Gastroesophageal sphincter (tissue), 4 donors: ENCODE measurements at regions not wholly inside any gene's neighbourhood (a gene's known extent, or its start where the extent isn't known, plus 50 kb on each side); places are given as distances from the start of the nearest gene placed in this dataset.
"Not testable (repeated sequence)": the region's sequence is repeated elsewhere in the genome, so short reads cannot be mapped to it uniquely, and the experiment has no call there.

ENCODE experiments used
- ATAC-seq: fragments of 150-250 bp; one replicate; pipeline ENCODE4 v1.9.1; 2016; ENCODE audit warnings: mild to moderate bottlenecking, moderate library complexity
- H3K27ac ChIP-seq, 4 donors: fragments of 200-600 bp; sonication (generic) in 3 of 4; 1 replicate in 3 of 4; 2 replicates in 1 of 4; pipeline ENCODE4 v1.5.1; 2016 to 2019
- H3K27me3 ChIP-seq: fragments of 200-600 bp; sonication (generic); one replicate; pipeline ENCODE4 v1.5.1; 2019
- H3K36me3 ChIP-seq, 2 donors: fragments of 200-600 bp; sonication (generic); one replicate each; pipeline ENCODE4 v1.5.1; 2019; ENCODE audit warnings: control low read depth in 1 of 2
- H3K4me1 ChIP-seq, 3 donors: fragments of 200-600 bp; sonication (generic); 1 replicate in 2 of 3; 2 replicates in 1 of 3; pipeline ENCODE4 v1.5.1; 2016 to 2019; ENCODE audit warnings: control low read depth in 2 of 3
- H3K4me3 ChIP-seq, 2 donors: fragments of 200-600 bp; sonication (generic); one replicate each; pipeline ENCODE4 v1.5.1; 2019; ENCODE audit warnings: mild to moderate bottlenecking in 1 of 2, moderate library complexity in 1 of 2
- H3K9me3 ChIP-seq, 3 donors: fragments of 200-600 bp; sonication (generic); one replicate each; pipeline ENCODE4 v1.5.1; 2017 to 2019; ENCODE audit warnings: control low read depth in 2 of 3
- CTCF ChIP-seq, 4 experiments: fragments of 200-600 bp in 2 of 4; fragments of 450-650 bp in 2 of 4; sonication (generic) in 1 of 4; IDR thresholded peaks; one replicate each; pipeline ENCODE4 v1.5.1; 2017 to 2019; ENCODE audit warnings: antibody characterized with exemption in 4 of 4, mild to moderate bottlenecking in 2 of 4, moderate library complexity in 2 of 4
- EP300 ChIP-seq: sonication (generic); formaldehyde crosslinking; IDR thresholded peaks from one replicate; pipeline ENCODE4 v1.6.1; 2017; ENCODE audit warnings: antibody characterized with exemption, mild to moderate bottlenecking
- POLR2A ChIP-seq, 2 donors: fragments of 450-650 bp; IDR thresholded peaks; one replicate each; pipeline ENCODE4 v1.6.1; 2017; ENCODE audit warnings: antibody characterized with exemption in 2 of 2, mild to moderate bottlenecking in 2 of 2, moderate library complexity in 1 of 2
- POLR2AphosphoS5 ChIP-seq: sonication (generic); formaldehyde crosslinking; IDR thresholded peaks from one replicate; pipeline ENCODE4 v1.6.1; 2017; ENCODE audit warnings: antibody characterized with exemption
- WGBS, 2 donors: methylation state at CpG; one replicate each; pipeline ENCODE4 v1.1.5; 2018; ENCODE audit warnings: low coverage in 1 of 2; 5-methylcytosine and 5-hydroxymethylcytosine counted together

GRCh38 chr12:127153996-127154395 is 1113.0 kb upstream of the TMEM132C start:
- H3K9me3 ChIP-seq, result no peaks in the 10 kb centered on the region
- H3K27me3 ChIP-seq, result no peaks in the 10 kb centered on the region
- WGBS, 2 donors, result 92 to 95% methylated on average over 5 to 10 of the region's 15 CpGs
- TF ChIP-seq EP300, result no peak
- TF ChIP-seq POLR2A (IDR thresholded peaks at IDR 0.05), result no peak
- no peak for TF ChIP-seq CTCF (IDR thresholded peaks at IDR 0.05)
- TF ChIP-seq POLR2AphosphoS5, result no peak
- ATAC-seq, result no peak
- no peak overlapping the region for H3K4me3 ChIP-seq
- H3K4me1 ChIP-seq, result no peaks in the 10 kb centered on the region
- H3K36me3 ChIP-seq, result no peaks in the 10 kb centered on the region
- H3K27ac ChIP-seq, result no peak overlapping the region

GRCh38 chr12:127154830-127155229 is 1112.1 kb upstream of the TMEM132C start:
- H3K4me3 ChIP-seq, H3K9me3 ChIP-seq, H3K27me3 ChIP-seq, H3K27ac ChIP-seq, H3K36me3 ChIP-seq, H3K4me1 ChIP-seq, ATAC-seq: not testable (repeated sequence)
- WGBS, 2 donors, result 90 to 100% methylated on average over 1 of the region's 1 CpG

GRCh38 chr12:127155935-127156619 is 1110.9 kb upstream of the TMEM132C start:
- H3K27me3 ChIP-seq, H3K9me3 ChIP-seq, H3K4me3 ChIP-seq, ATAC-seq, H3K36me3 ChIP-seq, H3K4me1 ChIP-seq, H3K27ac ChIP-seq: not testable (repeated sequence)
- WGBS, 2 donors, result 77 to 85% methylated on average over 5 of the region's 5 CpGs

GRCh38 chr12:127157501-127158366 is 1109.2 kb upstream of the TMEM132C start:
- not testable (repeated sequence) for H3K4me3 ChIP-seq, H3K4me1 ChIP-seq, H3K36me3 ChIP-seq, ATAC-seq, H3K9me3 ChIP-seq, H3K27me3 ChIP-seq, H3K27ac ChIP-seq
- WGBS, 2 donors, result 66 to 76% methylated on average over 3 to 5 of the region's 8 CpGs

GRCh38 chr12:127158385-127159061 is 1108.4 kb upstream of the TMEM132C start:
- Histone ChIP-seq H3K4me1 (no peaks in the 10 kb centered on the region), H3K4me3 (no peak overlapping the region), H3K27me3 (no peaks in the 10 kb centered on the region), H3K36me3 (no peaks in the 10 kb centered on the region), H3K27ac (no peak overlapping the region), H3K9me3 (no peaks in the 10 kb centered on the region)
- no peak for ATAC-seq
- 81 to 87% methylated on average over 4 of the region's 4 CpGs for WGBS, 2 donors
- no peak for TF ChIP-seq EP300
- no peak for TF ChIP-seq POLR2AphosphoS5
- no peak for TF ChIP-seq CTCF (IDR thresholded peaks at IDR 0.05)
- TF ChIP-seq POLR2A (IDR thresholded peaks at IDR 0.05), result no peak

- no peaks in the 10 kb centered on the region for H3K27me3 ChIP-seq
- H3K4me1 ChIP-seq, result peaks cover 0 to 3% (median 0%) of the 10 kb centered on the region in 3 donors
- no peak overlapping the region for H3K27ac ChIP-seq
- no peak overlapping the region for H3K4me3 ChIP-seq
- H3K9me3 ChIP-seq, result no peaks in the 10 kb centered on the region
- ATAC-seq, result no peak
- no peaks in the 10 kb centered on the region for H3K36me3 ChIP-seq
- 100% methylated on average over 2 of the region's 2 CpGs; no CpG with 5 or more reads in 1 of the 2 donors for WGBS, 2 donors
- no peak for TF ChIP-seq POLR2AphosphoS5
- TF ChIP-seq POLR2A (IDR thresholded peaks at IDR 0.05), result no peak
- TF ChIP-seq CTCF (IDR thresholded peaks at IDR 0.05), result no peak
- no peak for TF ChIP-seq EP300
Measured at GRCh38 chr12:127161466-127161865, 1105.5 kb upstream of the TMEM132C start.
